A549 (cell line): ENCODE measurements at regions not wholly inside any gene's neighbourhood (a gene's known extent, or its start where the extent isn't known, plus 50 kb on each side); places are given as distances from the start of the nearest gene placed in this dataset.

Experiments used
- BHLHE40 ChIP-seq: IDR thresholded peaks from 2 replicates; pipeline ENCODE4 v1.6.1; 2012; ENCODE audit warnings: low read depth, low read length, inconsistent platforms
- CTCF ChIP-seq: fragments of >200 bp; sonication (Bioruptor Twin); formaldehyde crosslinking; IDR thresholded peaks from 3 replicates; pipeline ENCODE4 v1.5.1; 2016
- EP300 ChIP-seq, 2 experiments: fragments of >200 bp; sonication (Bioruptor Twin); formaldehyde crosslinking; IDR thresholded peaks; 2 replicates in 1 of 2; 3 replicates in 1 of 2; pipeline ENCODE4 v1.6.1; 2016 to 2017
- FOXS1 ChIP-seq: fragments of 250-450 bp; sonication (Bioruptor Pico); IDR thresholded peaks from 2 replicates; pipeline ENCODE4 v1.5.0; 2020; ENCODE audit warnings: mild to moderate bottlenecking, moderate library complexity
- KDM5A ChIP-seq: fragments of 200-600 bp; sonication (generic); IDR thresholded peaks from 2 replicates; pipeline ENCODE4 v1.6.1; 2016; ENCODE audit warnings: antibody characterized with exemption, mild to moderate bottlenecking
- RAD21 ChIP-seq, 2 experiments: fragments of >200 bp in 1 of 2; sonication (Bioruptor Twin) in 1 of 2; formaldehyde crosslinking in 1 of 2; IDR thresholded peaks in 1 of 2; conservative IDR thresholded peaks in 1 of 2; 2 replicates in 1 of 2; 3 replicates in 1 of 2; pipeline ENCODE4 v1.6.1; 2012 to 2018; ENCODE audit warnings: inconsistent platforms in 1 of 2
- RCOR1 ChIP-seq: fragments of 150-350 bp; IDR thresholded peaks from 2 replicates; pipeline ENCODE4 v1.6.1; 2014; ENCODE audit warnings: antibody characterized with exemption, low read length, low read depth
- REST ChIP-seq: fragments of 200-600 bp; sonication (generic); IDR thresholded peaks from 2 replicates; pipeline ENCODE4 v1.6.1; 2016; ENCODE audit warnings: antibody characterized with exemption, mild to moderate bottlenecking, moderate library complexity
- TP53 ChIP-seq: fragments of 250-450 bp; sonication (Bioruptor Pico); IDR thresholded peaks from 2 replicates; pipeline ENCODE4 v1.5.0; 2021; ENCODE audit warnings: mild to moderate bottlenecking, moderate library complexity
- TF ChIP-seq, protein P1 (sequence below): IDR thresholded peaks from 2 replicates; pipeline ENCODE4 v1.6.1; 2012
- TF ChIP-seq, protein P2 (sequence below): fragments of 450-650 bp; IDR thresholded peaks from 2 replicates; pipeline ENCODE4 v1.6.1; 2014; ENCODE audit warnings: antibody characterized with exemption
- TF ChIP-seq, protein P3 (sequence below): IDR thresholded peaks from 2 replicates; pipeline ENCODE4 v1.6.1; 2012

- TF ChIP-seq CTCF (no peak), EP300 (IDR thresholded peaks at IDR 0.05) (no peak), FOXS1 (CRISPR knock-in tag) (no peak), RAD21 (conservative IDR thresholded peaks at IDR 0.05 in 1 of 2, IDR thresholded peaks at IDR 0.05 in 1 of 2) (no peak), TP53 (CRISPR knock-in tag) (no peak), RCOR1 (no peak), KDM5A (no peak), BHLHE40 (no peak), REST (no peak)
- TF ChIP-seq, protein P1, sequence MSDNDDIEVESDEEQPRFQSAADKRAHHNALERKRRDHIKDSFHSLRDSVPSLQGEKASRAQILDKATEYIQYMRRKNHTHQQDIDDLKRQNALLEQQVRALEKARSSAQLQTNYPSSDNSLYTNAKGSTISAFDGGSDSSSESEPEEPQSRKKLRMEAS = no peak
- TF ChIP-seq, protein P2, sequence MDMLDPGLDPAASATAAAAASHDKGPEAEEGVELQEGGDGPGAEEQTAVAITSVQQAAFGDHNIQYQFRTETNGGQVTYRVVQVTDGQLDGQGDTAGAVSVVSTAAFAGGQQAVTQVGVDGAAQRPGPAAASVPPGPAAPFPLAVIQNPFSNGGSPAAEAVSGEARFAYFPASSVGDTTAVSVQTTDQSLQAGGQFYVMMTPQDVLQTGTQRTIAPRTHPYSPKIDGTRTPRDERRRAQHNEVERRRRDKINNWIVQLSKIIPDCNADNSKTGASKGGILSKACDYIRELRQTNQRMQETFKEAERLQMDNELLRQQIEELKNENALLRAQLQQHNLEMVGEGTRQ = no peak
- TF ChIP-seq, protein P3, sequence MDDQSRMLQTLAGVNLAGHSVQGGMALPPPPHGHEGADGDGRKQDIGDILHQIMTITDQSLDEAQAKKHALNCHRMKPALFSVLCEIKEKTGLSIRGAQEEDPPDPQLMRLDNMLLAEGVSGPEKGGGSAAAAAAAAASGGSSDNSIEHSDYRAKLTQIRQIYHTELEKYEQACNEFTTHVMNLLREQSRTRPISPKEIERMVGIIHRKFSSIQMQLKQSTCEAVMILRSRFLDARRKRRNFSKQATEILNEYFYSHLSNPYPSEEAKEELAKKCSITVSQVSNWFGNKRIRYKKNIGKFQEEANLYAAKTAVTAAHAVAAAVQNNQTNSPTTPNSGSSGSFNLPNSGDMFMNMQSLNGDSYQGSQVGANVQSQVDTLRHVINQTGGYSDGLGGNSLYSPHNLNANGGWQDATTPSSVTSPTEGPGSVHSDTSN = no peak
These were observed 198.9 kb upstream of the PIK3C3 start for GRCh38 chr18:41756141-41756540.
